Endothelial cell of umbilical vein (primary cell): ENCODE measurements at regions not wholly inside any gene's neighbourhood (a gene's known extent, or its start where the extent isn't known, plus 50 kb on each side); places are given as distances from the start of the nearest gene placed in this dataset.

Experiments used
- BruUV-seq: library from RNA; stranded (reverse); fragments of 400-500 nt; replicated peaks from 2 replicates; lab custom pipeline; 2021; lab: Mats Ljungman, UMichigan
- CTCF ChIA-PET: fragments of 300-600, 350-600 bp; sonication (Branson Sonifier 250); formaldehyde crosslinking; loops from one replicate; lab custom pipeline; 2021; ENCODE audit warnings: antibody characterized with exemption, inconsistent platforms; lab: Charles Lee
- POLR2A ChIA-PET: fragments of 300-600, 350-600 bp; sonication (Branson Sonifier 250); formaldehyde crosslinking; loops from one replicate; lab custom pipeline; 2021; ENCODE audit warnings: antibody characterized with exemption, inconsistent platforms; lab: Charles Lee
- DNase-seq: peaks from one replicate; pipeline ENCODE4 v3.0.0-alpha.2; 2011; ENCODE audit warnings: low read depth, low spot score
- FAIRE-seq: peaks from 2 replicates; lab custom pipeline; 2011; peaks lifted over from hg19 to GRCh38; lab: Jason Lieb, UNC
- H2AFZ ChIP-seq: 2 replicates; pipeline ENCODE4 v1.6.0; 2012; ENCODE audit warnings: low read depth, low read length, control low read depth, inconsistent platforms
- H3K27ac ChIP-seq: 2 replicates; pipeline ENCODE4 v1.5.1; 2011; ENCODE audit warnings: low read depth, mild to moderate bottlenecking, control low read depth, low read length, moderate library complexity; ENCODE audit not compliant: insufficient read depth
- H3K27me3 ChIP-seq, 2 experiments: 2 replicates each; pipeline versions ENCODE4 v1.6.0 to v1.6.1; 2011; ENCODE audit warnings: low read length in 2 of 2, mixed read lengths in 1 of 2; ENCODE audit not compliant: control insufficient read depth in 2 of 2, insufficient read depth in 2 of 2
- H3K36me3 ChIP-seq, 2 experiments: 2 replicates in 1 of 2; 3 replicates in 1 of 2; pipeline ENCODE4 v1.5.1; 2011; ENCODE audit warnings: low read length in 2 of 2, mild to moderate bottlenecking in 1 of 2, moderate library complexity in 1 of 2; ENCODE audit not compliant: control insufficient read depth in 2 of 2, insufficient read depth in 2 of 2; ENCODE audit errors: extremely low read depth in 1 of 2
- H3K4me1 ChIP-seq: 3 replicates; pipeline ENCODE4 v1.5.1; 2011; ENCODE audit warnings: mild to moderate bottlenecking, low read length; ENCODE audit not compliant: control insufficient read depth, insufficient read depth; ENCODE audit errors: extremely low read depth
- H3K4me2 ChIP-seq: 2 replicates; pipeline ENCODE4 v1.6.1; 2011; ENCODE audit warnings: low read length, control low read depth, mixed read lengths; ENCODE audit not compliant: insufficient read depth
- H3K4me3 ChIP-seq, 3 experiments: fragments of 200-600 bp in 1 of 3; sonication (generic), shearing (Covaris generic) in 1 of 3; replicated peaks in 1 of 3; 2 replicates each; pipeline ENCODE4 v1.5.1; 2011 to 2016; ENCODE audit warnings: control low read depth in 3 of 3, low read length in 3 of 3, mild to moderate bottlenecking in 2 of 3, inconsistent platforms in 1 of 3, low read depth in 1 of 3, moderate library complexity in 1 of 3; ENCODE audit not compliant: insufficient read depth in 1 of 3
- H3K79me2 ChIP-seq: 2 replicates; pipeline ENCODE4 v1.6.0; 2012; ENCODE audit warnings: low read length, inconsistent platforms; ENCODE audit not compliant: control insufficient read depth, insufficient read depth
- H3K9ac ChIP-seq: replicated peaks from 2 replicates; pipeline ENCODE3; 2011; ENCODE audit warnings: low read length, control low read depth; ENCODE audit not compliant: insufficient read depth; ENCODE audit errors: extremely low read depth
- H3K9me1 ChIP-seq: replicated peaks from 3 replicates; pipeline ENCODE4 v1.6.0; 2011; ENCODE audit warnings: mild to moderate bottlenecking, low read length; ENCODE audit not compliant: control insufficient read depth, insufficient read depth; ENCODE audit errors: extremely low read depth
- H3K9me3 ChIP-seq: replicated peaks from 2 replicates; pipeline ENCODE4 v1.5.1; 2012; ENCODE audit warnings: low read length, inconsistent platforms; ENCODE audit not compliant: control insufficient read depth, insufficient read depth
- H4K20me1 ChIP-seq: replicated peaks from 2 replicates; pipeline ENCODE3; 2011; ENCODE audit warnings: mild to moderate bottlenecking, low read length; ENCODE audit not compliant: control insufficient read depth, insufficient read depth; ENCODE audit errors: extremely low read depth
- EZH2 ChIP-seq: IDR thresholded peaks from 2 replicates; pipeline ENCODE4 v1.6.1; 2012; ENCODE audit warnings: borderline replicate concordance, low read depth, mild to moderate bottlenecking, moderate library complexity, low read length, inconsistent platforms; ENCODE audit not compliant: severe bottlenecking
- FOS ChIP-seq: IDR thresholded peaks from 2 replicates; pipeline ENCODE4 v1.6.1; 2011; ENCODE audit warnings: mild to moderate bottlenecking, low read length, moderate library complexity, borderline replicate concordance; ENCODE audit not compliant: insufficient read depth
- GATA2 ChIP-seq: IDR thresholded peaks from 2 replicates; pipeline ENCODE4 v1.7.0; 2011; ENCODE audit warnings: low read depth, mild to moderate bottlenecking, moderate library complexity, mixed read lengths, low read length; ENCODE audit not compliant: insufficient read length, insufficient read depth
- JUN ChIP-seq: IDR thresholded peaks from 2 replicates; pipeline ENCODE4 v1.6.1; 2011; ENCODE audit warnings: borderline replicate concordance, low read depth; ENCODE audit not compliant: insufficient read length, insufficient read depth
- MAX ChIP-seq: IDR thresholded peaks from 2 replicates; pipeline ENCODE4 v1.6.1; 2011; ENCODE audit not compliant: insufficient read depth, insufficient read length
- MYC ChIP-seq: IDR thresholded peaks from one replicate; pipeline ENCODE4 v1.6.1; 2011; ENCODE audit warnings: mild to moderate bottlenecking, low read depth, low read length
- POLR2A ChIP-seq: IDR thresholded peaks from 2 replicates; pipeline ENCODE4 v1.6.1; 2012; ENCODE audit warnings: low read depth, mild to moderate bottlenecking, control low read depth, low read length
- POLR2AphosphoS5 ChIP-seq: IDR thresholded peaks from 2 replicates; pipeline ENCODE4 v1.6.1; 2012; ENCODE audit warnings: low read depth, mild to moderate bottlenecking, control low read depth, low read length, moderate library complexity; ENCODE audit not compliant: insufficient read depth
- dilution Hi-C: fragments of 300-500 bp; cut with MboI; formaldehyde crosslinking; loops from one replicate; pipeline ENCODE4 v1.15.0; 2019; ENCODE audit warnings: low sequenced_read_pairs; ENCODE audit not compliant: extremely low pct_ligation_motif_present
- intact Hi-C: fragments of 100-400 bp; cut with micrococcal nuclease; formaldehyde crosslinking; loops from one replicate; pipeline ENCODE4 v1.10.0; 2022
- TF ChIP-seq, protein P1 (sequence below), 2 donors: IDR thresholded peaks; 1 replicate in 1 of 2; 2 replicates in 1 of 2; pipeline ENCODE4 v1.5.1; 2011; ENCODE audit warnings: low read length in 2 of 2, mild to moderate bottlenecking in 2 of 2, moderate library complexity in 2 of 2, control low read depth in 1 of 2, inconsistent platforms in 1 of 2, low read depth in 1 of 2; ENCODE audit not compliant: insufficient read depth in 1 of 2; ENCODE audit errors: extremely low read depth in 1 of 2

DNA sequence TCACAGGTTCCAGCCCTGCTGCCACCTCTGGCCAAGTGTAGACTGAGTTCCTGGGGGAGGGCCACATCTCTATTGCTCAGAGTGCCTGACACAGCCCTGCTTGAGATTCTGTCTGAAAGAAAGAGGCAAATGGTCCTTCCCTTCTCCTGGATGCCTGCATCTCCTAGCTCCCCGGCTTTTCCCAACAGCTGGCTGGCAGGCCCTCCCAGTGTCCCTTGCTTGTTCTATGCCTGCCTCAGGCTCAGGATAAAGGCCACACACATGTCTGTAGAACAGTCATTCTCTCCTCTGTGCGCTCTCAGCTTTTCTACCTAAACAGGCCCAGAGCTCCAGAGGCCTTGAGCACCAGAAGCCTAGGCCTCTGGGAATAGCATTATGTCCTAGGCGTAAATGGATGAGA is 343.4 kb upstream of the USP24 start:
- Histone ChIP-seq H3K4me1 (no peaks in the 10 kb centered on the region), H3K27ac (no peak overlapping the region), H2AFZ (no peak overlapping the region), H3K9me3 (no peaks in the 10 kb centered on the region), H3K9ac (no peak overlapping the region), H3K4me2 (no peak overlapping the region), H3K4me3 (no peak overlapping the region), H3K36me3 (no peaks in the 10 kb centered on the region), H4K20me1 (no peaks in the 10 kb centered on the region), H3K79me2 (no peaks in the 10 kb centered on the region), H3K27me3 (no peaks in the 10 kb centered on the region), H3K9me1 (no peaks in the 10 kb centered on the region)
- TF ChIP-seq, protein P1, sequence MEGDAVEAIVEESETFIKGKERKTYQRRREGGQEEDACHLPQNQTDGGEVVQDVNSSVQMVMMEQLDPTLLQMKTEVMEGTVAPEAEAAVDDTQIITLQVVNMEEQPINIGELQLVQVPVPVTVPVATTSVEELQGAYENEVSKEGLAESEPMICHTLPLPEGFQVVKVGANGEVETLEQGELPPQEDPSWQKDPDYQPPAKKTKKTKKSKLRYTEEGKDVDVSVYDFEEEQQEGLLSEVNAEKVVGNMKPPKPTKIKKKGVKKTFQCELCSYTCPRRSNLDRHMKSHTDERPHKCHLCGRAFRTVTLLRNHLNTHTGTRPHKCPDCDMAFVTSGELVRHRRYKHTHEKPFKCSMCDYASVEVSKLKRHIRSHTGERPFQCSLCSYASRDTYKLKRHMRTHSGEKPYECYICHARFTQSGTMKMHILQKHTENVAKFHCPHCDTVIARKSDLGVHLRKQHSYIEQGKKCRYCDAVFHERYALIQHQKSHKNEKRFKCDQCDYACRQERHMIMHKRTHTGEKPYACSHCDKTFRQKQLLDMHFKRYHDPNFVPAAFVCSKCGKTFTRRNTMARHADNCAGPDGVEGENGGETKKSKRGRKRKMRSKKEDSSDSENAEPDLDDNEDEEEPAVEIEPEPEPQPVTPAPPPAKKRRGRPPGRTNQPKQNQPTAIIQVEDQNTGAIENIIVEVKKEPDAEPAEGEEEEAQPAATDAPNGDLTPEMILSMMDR (IDR thresholded peaks at IDR 0.05; ENCODE audit: extremely low read depth in 1 of 2, insufficient read depth in 1 of 2, low read depth in 1 of 2, low read length in 2 of 2) = no peak
- TF ChIP-seq POLR2AphosphoS5 (no peak), JUN (no peak), FOS (no peak), GATA2 (no peak), POLR2A (no peak), EZH2 (no peak), MAX (no peak), MYC (no peak)
- DNase-seq = no peak
- intact Hi-C loops (no loop called here), dilution Hi-C loops (no loop called here)
- no peak for FAIRE-seq
- no TSS peak for BruUV-seq
- ChIA-PET POLR2A (no interaction called here), CTCF (no interaction called here)
